ENCODE measurements at regions not wholly inside any gene's neighbourhood (a gene's known extent, or its start where the extent isn't known, plus 50 kb on each side); places are given as distances from the start of the nearest gene placed in this dataset.
"Not testable (repeated sequence)": the region's sequence is repeated elsewhere in the genome, so short reads cannot be mapped to it uniquely, and the experiment has no call there.

DNA sequence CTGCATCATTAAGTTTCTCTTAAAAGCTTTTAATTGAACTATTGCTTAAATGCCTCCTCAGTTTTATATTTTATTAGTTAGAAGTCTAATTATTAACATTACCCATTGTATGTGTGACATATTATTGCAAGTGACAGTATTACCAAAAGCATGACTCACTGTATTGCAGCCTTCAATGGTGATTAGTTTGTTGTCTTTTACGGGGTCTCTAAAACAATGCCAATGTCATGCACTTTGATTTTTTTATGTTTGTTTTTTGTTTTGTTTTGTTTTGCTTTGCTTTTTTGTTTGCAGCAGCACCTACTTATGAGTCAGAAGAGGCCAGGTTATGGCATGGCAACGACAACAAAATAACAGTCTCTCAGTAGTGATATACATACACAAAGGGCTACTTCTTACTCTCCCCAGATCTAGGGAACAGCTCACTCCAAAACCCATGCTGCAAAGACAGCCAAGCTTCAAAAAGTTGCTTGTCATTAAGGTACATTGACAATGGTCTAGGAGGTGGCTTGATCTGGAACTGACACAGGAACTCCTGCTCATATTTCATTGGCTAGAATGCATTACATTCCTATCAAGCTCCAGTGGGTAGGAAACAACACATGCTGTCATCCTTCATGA is 293.7 kb upstream of the POM121L12 start:
- intact Hi-C loops (cut with DNase I; ENCODE audit: low total_unique reads) = no loop called here
- WGBS, 2 donors = 75 to 88% methylated on average over 2 of the region's 2 CpGs
- no peak overlapping the region for H3K4me3 ChIP-seq
- no peaks in the 10 kb centered on the region for H3K36me3 ChIP-seq (ENCODE audit: low read depth, missing control alignments)
- DNase-seq = no peak
- H3K27ac ChIP-seq = no peak overlapping the region
- TF ChIP-seq CTCF (IDR thresholded peaks at IDR 0.05) (no peak), POLR2A (IDR thresholded peaks at IDR 0.05) (no peak)
- H3K9me3 ChIP-seq = no peaks in the 10 kb centered on the region
- no peaks in the 10 kb centered on the region for H3K4me1 ChIP-seq
- H3K27me3 ChIP-seq = no peaks in the 10 kb centered on the region

- intact Hi-C loops (cut with DNase I; ENCODE audit: low total_unique reads) = no loop called here
- H3K27me3 ChIP-seq = no peaks in the 10 kb centered on the region
- no peaks in the 10 kb centered on the region for H3K9me3 ChIP-seq
- no peaks in the 10 kb centered on the region for H3K4me1 ChIP-seq
- DNase-seq = no peak
- 60 to 63% methylated on average over 4 of the region's 4 CpGs for WGBS, 2 donors
- no peak overlapping the region for H3K4me3 ChIP-seq
- no peak for TF ChIP-seq POLR2A (IDR thresholded peaks at IDR 0.05)
- TF ChIP-seq CTCF (IDR thresholded peaks at IDR 0.05) = no peak
- H3K27ac ChIP-seq = no peak overlapping the region
- no peaks in the 10 kb centered on the region for H3K36me3 ChIP-seq (ENCODE audit: low read depth, missing control alignments)
Measured at GRCh38 chr7:52735656-52736055, 299.8 kb upstream of the POM121L12 start.

DNA sequence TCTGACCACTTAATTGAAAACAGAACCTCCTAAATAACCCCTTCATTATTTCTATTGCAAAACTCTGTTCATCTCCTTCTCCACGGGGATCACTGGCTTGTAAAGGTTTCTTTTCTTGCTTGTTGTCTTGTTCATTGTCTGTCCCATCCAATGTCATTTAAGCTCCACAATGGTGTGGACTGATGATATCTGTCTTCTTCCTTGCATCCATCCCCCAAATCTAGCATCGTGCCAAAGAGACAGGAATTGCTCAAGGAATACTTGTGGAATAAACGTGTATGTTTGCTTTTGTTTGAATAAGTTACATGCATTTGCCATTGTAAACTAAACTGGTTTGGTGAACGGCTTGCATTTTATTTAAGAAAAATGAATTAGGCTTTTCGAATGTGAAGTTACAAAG is 306.8 kb upstream of the POM121L12 start:
- H3K27me3 ChIP-seq; DNase-seq; H3K36me3 ChIP-seq (ENCODE audit: low read depth, missing control alignments); H3K4me1 ChIP-seq; intact Hi-C loops (cut with DNase I; ENCODE audit: low total_unique reads); H3K4me3 ChIP-seq; H3K27ac ChIP-seq; H3K9me3 ChIP-seq: not testable (repeated sequence)
- WGBS, 2 donors = 84 to 90% methylated on average over 5 of the region's 5 CpGs

DNA sequence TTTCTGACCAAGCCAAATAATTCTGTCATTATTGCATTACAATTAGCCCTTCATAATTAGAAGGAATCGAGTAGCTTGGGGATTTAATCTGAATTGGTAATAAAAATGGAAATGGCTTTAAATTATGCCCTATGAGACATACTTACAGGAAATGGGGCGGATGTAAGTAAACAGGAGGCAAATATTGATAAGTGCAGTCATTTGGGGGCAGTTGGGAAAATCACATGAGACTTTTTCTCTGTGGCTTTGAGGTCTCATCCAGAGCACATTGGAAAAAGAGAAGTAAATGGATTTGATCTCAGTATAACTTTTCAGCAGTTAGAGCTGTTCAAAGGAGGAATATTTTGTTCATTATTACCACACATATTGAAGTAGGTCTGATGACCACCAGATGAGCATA is 307.8 kb upstream of the POM121L12 start:
- H3K27ac ChIP-seq = no peak overlapping the region
- no peak overlapping the region for H3K4me3 ChIP-seq
- TF ChIP-seq CTCF (IDR thresholded peaks at IDR 0.05) = no peak
- TF ChIP-seq POLR2A (IDR thresholded peaks at IDR 0.05) = no peak
- no peak for DNase-seq
- H3K27me3 ChIP-seq = no peaks in the 10 kb centered on the region
- intact Hi-C loops (cut with DNase I; ENCODE audit: low total_unique reads) = no loop called here
- H3K4me1 ChIP-seq = no peaks in the 10 kb centered on the region
- H3K36me3 ChIP-seq (ENCODE audit: low read depth, missing control alignments) = no peaks in the 10 kb centered on the region
- H3K9me3 ChIP-seq = no peaks in the 10 kb centered on the region
- WGBS, 2 donors = 77 to 78% methylated on average over 2 of the region's 2 CpGs

GRCh38 chr7:52726986-52727385 is 308.4 kb upstream of the POM121L12 start:
- WGBS, 2 donors = 46 to 63% methylated on average over 2 of the region's 2 CpGs
- no peak for DNase-seq
- no peaks in the 10 kb centered on the region for H3K36me3 ChIP-seq (ENCODE audit: low read depth, missing control alignments)
- H3K4me3 ChIP-seq = no peak overlapping the region
- H3K9me3 ChIP-seq = no peaks in the 10 kb centered on the region
- intact Hi-C loops (cut with DNase I; ENCODE audit: low total_unique reads) = no loop called here
- TF ChIP-seq CTCF (IDR thresholded peaks at IDR 0.05) (no peak), POLR2A (IDR thresholded peaks at IDR 0.05) (no peak)
- no peaks in the 10 kb centered on the region for H3K4me1 ChIP-seq
- H3K27me3 ChIP-seq = no peaks in the 10 kb centered on the region
- no peak overlapping the region for H3K27ac ChIP-seq

Data from testis (tissue), 2 donors.